GM23338 (cell line): ENCODE measurements at regions not wholly inside any gene's neighbourhood (a gene's known extent, or its start where the extent isn't known, plus 50 kb on each side); places are given as distances from the start of the nearest gene placed in this dataset.

Experiments used
- ATAC-seq: fragments of 200-7000 bp; cut with Tn5 transposase; 3 replicates; pipeline ENCODE4 v1.9.1; 2020
- DNase-seq: peaks from one replicate; pipeline ENCODE4 v3.0.0-alpha.2; 2015; ENCODE audit warnings: low spot score
- H2AFZ ChIP-seq: fragments of 200-600 bp; sonication (generic); 2 replicates; pipeline ENCODE4 v1.8.0; 2016; ENCODE audit warnings: antibody characterized with exemption, mild to moderate bottlenecking, moderate library complexity
- H3F3A ChIP-seq: fragments of 200-600 bp; sonication (generic); replicated peaks from 2 replicates; pipeline ENCODE4 v1.8.0; 2017; ENCODE audit warnings: antibody characterized with exemption, mixed run types, low read depth
- H3K27ac ChIP-seq: fragments of 200-600 bp; sonication (generic); 2 replicates; pipeline ENCODE4 v1.6.1; 2016; ENCODE audit warnings: low read depth
- H3K27me3 ChIP-seq: fragments of 200-600 bp; sonication (generic); 2 replicates; pipeline ENCODE4 v1.8.0; 2016; ENCODE audit warnings: mild to moderate bottlenecking, mixed run types, moderate library complexity; ENCODE audit not compliant: insufficient read depth
- H3K36me3 ChIP-seq: fragments of 200-600 bp; sonication (generic); 2 replicates; pipeline ENCODE4 v1.8.0; 2016; ENCODE audit warnings: mild to moderate bottlenecking; ENCODE audit not compliant: insufficient read depth
- H3K4me1 ChIP-seq: fragments of 200-600 bp; sonication (generic); 2 replicates; pipeline ENCODE4 v1.8.0; 2016; ENCODE audit warnings: mild to moderate bottlenecking, moderate library complexity; ENCODE audit not compliant: insufficient read depth
- H3K4me2 ChIP-seq: fragments of 200-600 bp; sonication (generic); 2 replicates; pipeline ENCODE4 v1.7.1; 2017; ENCODE audit warnings: mixed run types
- H3K4me3 ChIP-seq: fragments of 200-600 bp; sonication (generic); 2 replicates; pipeline ENCODE4 v1.6.1; 2016; ENCODE audit warnings: mixed run types
- H3K79me2 ChIP-seq: fragments of 200-600 bp; sonication (generic); replicated peaks from 2 replicates; pipeline ENCODE4 v1.8.0; 2017; ENCODE audit warnings: mild to moderate bottlenecking; ENCODE audit not compliant: insufficient read depth
- H3K9me2 ChIP-seq: fragments of 200-600 bp; sonication (generic); 2 replicates; pipeline ENCODE4 v1.8.0; 2017; ENCODE audit not compliant: insufficient read depth
- H4K20me1 ChIP-seq: fragments of 200-600 bp; sonication (generic); replicated peaks from 2 replicates; pipeline ENCODE4 v1.8.0; 2017; ENCODE audit warnings: mild to moderate bottlenecking; ENCODE audit not compliant: insufficient read depth
- H3K27ac Mint-ChIP-seq: 2 replicates; pipeline ENCODE4 v1.8.0; 2020; ENCODE audit warnings: inconsistent platforms, mild to moderate bottlenecking, moderate library complexity, mixed read lengths
- H3K27me3 Mint-ChIP-seq: 3 replicates; pipeline ENCODE4 v1.8.0; 2022; ENCODE audit warnings: low read depth, mild to moderate bottlenecking, moderate library complexity, mixed read lengths, inconsistent platforms; ENCODE audit not compliant: insufficient read depth, poor library complexity
- H3K36me3 Mint-ChIP-seq: 3 replicates; pipeline ENCODE4 v1.8.0; 2021; ENCODE audit warnings: low read depth, mild to moderate bottlenecking, inconsistent platforms, moderate library complexity, mixed read lengths
- H3K4me1 Mint-ChIP-seq: 3 replicates; pipeline ENCODE4 v1.8.0; 2020; ENCODE audit warnings: mild to moderate bottlenecking, inconsistent platforms, mixed read lengths
- H3K4me3 Mint-ChIP-seq: 3 replicates; pipeline ENCODE4 v1.8.0; 2021; ENCODE audit warnings: moderate library complexity, mild to moderate bottlenecking, inconsistent platforms, mixed read lengths
- H3K9me3 Mint-ChIP-seq: 3 replicates; pipeline ENCODE4 v1.8.0; 2020; ENCODE audit warnings: moderate library complexity, mild to moderate bottlenecking, inconsistent platforms, mixed read lengths
- CREB1 ChIP-seq: fragments of 250-450 bp; sonication (Bioruptor Pico); IDR thresholded peaks from 2 replicates; pipeline ENCODE4 v1.5.0; 2020; ENCODE audit warnings: low read depth, mild to moderate bottlenecking, moderate library complexity
- EZH2phosphoT487 ChIP-seq: fragments of 200-600 bp; sonication (generic); IDR thresholded peaks from one replicate; pipeline ENCODE4 v1.8.1; 2018; ENCODE audit warnings: antibody characterized with exemption; ENCODE audit not compliant: unreplicated experiment
- ZNF114 ChIP-seq: fragments of 250-450 bp; sonication (Bioruptor Pico); IDR thresholded peaks from 2 replicates; pipeline ENCODE4 v1.5.0; 2020; ENCODE audit warnings: mild to moderate bottlenecking, moderate library complexity
- ZNF462 ChIP-seq: fragments of 250-450 bp; sonication (Bioruptor Pico); IDR thresholded peaks from 2 replicates; pipeline ENCODE4 v1.5.0; 2020; ENCODE audit warnings: mild to moderate bottlenecking, moderate library complexity

GRCh38 chr4:165610679-165611437 lies 232.1 kb downstream of the CPE start:
- no peaks in the 10 kb centered on the region for H3K36me3 ChIP-seq
- DNase-seq (no peak), ATAC-seq (peak; percentile 25; the same call in 1 of the 3 replicates)
- no peak overlapping the region for H3K4me3 ChIP-seq
- H3K4me2 ChIP-seq: no peak overlapping the region
- peaks cover 34% of the 10 kb centered on the region for H3K4me1 Mint-ChIP-seq
- no peak overlapping the region for H3K4me3 Mint-ChIP-seq
- no peaks in the 10 kb centered on the region for H3F3A ChIP-seq
- no peaks in the 10 kb centered on the region for H3K36me3 Mint-ChIP-seq
- no peaks in the 10 kb centered on the region for H3K27me3 Mint-ChIP-seq
- H3K27me3 ChIP-seq: no peaks in the 10 kb centered on the region
- H2AFZ ChIP-seq: peak overlapping the region; percentile 14; the same call in 1 of the 2 replicates
- no peaks in the 10 kb centered on the region; the same call in 2 of the 3 replicates for H3K9me3 Mint-ChIP-seq
- no peaks in the 10 kb centered on the region for H4K20me1 ChIP-seq
- TF ChIP-seq CREB1 (CRISPR knock-in tag): no peak
- TF ChIP-seq EZH2phosphoT487: no peak
- H3K27ac Mint-ChIP-seq: no peak overlapping the region
- H3K27ac ChIP-seq: no peak overlapping the region
- H3K9me2 ChIP-seq: peaks cover 3% of the 10 kb centered on the region; the same call in 1 of the 2 replicates
- H3K79me2 ChIP-seq: no peaks in the 10 kb centered on the region
- peaks cover 32% of the 10 kb centered on the region for H3K4me1 ChIP-seq

GRCh38 chr4:165612936-165613335 lies 234.1 kb downstream of the CPE start:
- TF ChIP-seq ZNF114 (no peak), ZNF462 (CRISPR knock-in tag) (0 out of 2 replicates have a peak, but pooled peaks have one; percentile 12)

More at GRCh38 chr4:165612936-165613335, 234.1 kb downstream of the CPE start:
- Histone ChIP-seq H3K36me3 (no peaks in the 10 kb centered on the region), H3K27ac (no peak overlapping the region), H3K9me2 (peaks cover 5% of the 10 kb centered on the region; the same call in 1 of the 2 replicates), H3K4me1 (peaks cover 32% of the 10 kb centered on the region), H4K20me1 (no peaks in the 10 kb centered on the region), H3K79me2 (no peaks in the 10 kb centered on the region), H3K27me3 (no peaks in the 10 kb centered on the region), H3K4me3 (no peak overlapping the region), H2AFZ (no peak overlapping the region), H3F3A (no peaks in the 10 kb centered on the region), H3K4me2 (no peak overlapping the region)
- Mint-ChIP-seq H3K9me3 (peaks cover 4% of the 10 kb centered on the region; the same call in 1 of the 3 replicates), H3K27ac (no peak overlapping the region), H3K27me3 (no peaks in the 10 kb centered on the region), H3K36me3 (no peaks in the 10 kb centered on the region), H3K4me1 (peaks cover 34% of the 10 kb centered on the region), H3K4me3 (no peak overlapping the region)
- DNase-seq (peak; percentile 33), ATAC-seq (peak; percentile 66)
